Activated CD8-positive, alpha-beta T cell treated with anti-CD3 and anti-CD28 coated beads for 36 hours (primary cell): ENCODE measurements at regions not wholly inside any gene's neighbourhood (a gene's known extent, or its start where the extent isn't known, plus 50 kb on each side); places are given as distances from the start of the nearest gene placed in this dataset.

Experiments
- ATAC-seq: fragments of 200-7000 bp; cut with Tn5 transposase; one replicate; pipeline ENCODE4 v1.10.0; 2021; ENCODE audit warnings: mild to moderate bottlenecking, moderate library complexity
- CTCF ChIA-PET: fragments of 350-600 bp; sonication (Branson Sonifier 250); formaldehyde crosslinking; loops from one replicate; lab custom pipeline; 2021; ENCODE audit warnings: antibody characterized with exemption; lab: Charles Lee
- POLR2A ChIA-PET: fragments of 350-600 bp; sonication (Branson Sonifier 250); formaldehyde crosslinking; loops from one replicate; lab custom pipeline; 2021; ENCODE audit warnings: antibody characterized with exemption; lab: Charles Lee
- DNase-seq: peaks from one replicate; pipeline ENCODE4 v3.0.0-alpha.2; 2020
- H3K27ac Mint-ChIP-seq: one replicate; pipeline ENCODE4 v1.8.0; 2021; ENCODE audit warnings: mild to moderate bottlenecking, mixed read lengths
- H3K27me3 Mint-ChIP-seq: one replicate; pipeline ENCODE4 v1.8.0; 2021; ENCODE audit warnings: mixed read lengths
- H3K36me3 Mint-ChIP-seq: one replicate; pipeline ENCODE4 v1.8.0; 2021; ENCODE audit warnings: low read depth, mixed read lengths
- H3K4me1 Mint-ChIP-seq: one replicate; pipeline ENCODE4 v1.8.0; 2021; ENCODE audit warnings: low read depth, mixed read lengths
- H3K4me3 Mint-ChIP-seq: one replicate; pipeline ENCODE4 v1.8.0; 2021; ENCODE audit warnings: mild to moderate bottlenecking, moderate library complexity, mixed read lengths
- H3K9me3 Mint-ChIP-seq: one replicate; pipeline ENCODE4 v1.8.0; 2021; ENCODE audit warnings: mixed read lengths
- intact Hi-C: fragments of 100-400 bp; cut with micrococcal nuclease; formaldehyde crosslinking; loops from one replicate; pipeline ENCODE4 v1.10.0; 2022
- TF ChIP-seq, protein P1 (sequence below): fragments of 200-600 bp; IDR thresholded peaks from one replicate; pipeline ENCODE4 v1.8.0; 2022; ENCODE audit warnings: antibody characterized with exemption, mild to moderate bottlenecking

DNA sequence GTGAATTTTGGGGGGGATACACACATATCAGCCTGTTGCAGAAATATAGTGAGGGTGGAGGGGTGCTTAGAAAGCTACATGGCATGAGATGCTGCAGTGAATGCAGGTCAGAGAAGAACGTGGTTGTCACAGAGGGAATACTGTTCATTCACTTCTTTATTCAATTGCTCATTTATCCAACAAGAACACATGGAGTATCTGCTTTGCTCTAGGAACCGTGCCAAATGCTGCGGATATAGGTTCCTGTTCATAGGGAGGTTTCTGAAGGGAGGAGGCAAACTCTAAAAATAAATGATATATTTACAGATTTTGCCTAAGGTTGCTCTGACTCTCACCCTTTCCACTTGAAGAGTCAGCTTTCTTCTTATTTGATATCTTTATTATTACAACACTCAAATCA, 444.3 kb upstream of the CLINT1 start:
- H3K36me3 Mint-ChIP-seq, result no peaks in the 10 kb centered on the region
- intact Hi-C loops, result no loop called here
- CTCF ChIA-PET, result no interaction called here
- DNase-seq (no peak), ATAC-seq (no peak)
- no peaks in the 10 kb centered on the region for H3K9me3 Mint-ChIP-seq
- POLR2A ChIA-PET, result no interaction called here
- no peaks in the 10 kb centered on the region for H3K4me1 Mint-ChIP-seq
- H3K4me3 Mint-ChIP-seq, result no peak overlapping the region
- H3K27me3 Mint-ChIP-seq, result no peaks in the 10 kb centered on the region
- TF ChIP-seq, protein P1, sequence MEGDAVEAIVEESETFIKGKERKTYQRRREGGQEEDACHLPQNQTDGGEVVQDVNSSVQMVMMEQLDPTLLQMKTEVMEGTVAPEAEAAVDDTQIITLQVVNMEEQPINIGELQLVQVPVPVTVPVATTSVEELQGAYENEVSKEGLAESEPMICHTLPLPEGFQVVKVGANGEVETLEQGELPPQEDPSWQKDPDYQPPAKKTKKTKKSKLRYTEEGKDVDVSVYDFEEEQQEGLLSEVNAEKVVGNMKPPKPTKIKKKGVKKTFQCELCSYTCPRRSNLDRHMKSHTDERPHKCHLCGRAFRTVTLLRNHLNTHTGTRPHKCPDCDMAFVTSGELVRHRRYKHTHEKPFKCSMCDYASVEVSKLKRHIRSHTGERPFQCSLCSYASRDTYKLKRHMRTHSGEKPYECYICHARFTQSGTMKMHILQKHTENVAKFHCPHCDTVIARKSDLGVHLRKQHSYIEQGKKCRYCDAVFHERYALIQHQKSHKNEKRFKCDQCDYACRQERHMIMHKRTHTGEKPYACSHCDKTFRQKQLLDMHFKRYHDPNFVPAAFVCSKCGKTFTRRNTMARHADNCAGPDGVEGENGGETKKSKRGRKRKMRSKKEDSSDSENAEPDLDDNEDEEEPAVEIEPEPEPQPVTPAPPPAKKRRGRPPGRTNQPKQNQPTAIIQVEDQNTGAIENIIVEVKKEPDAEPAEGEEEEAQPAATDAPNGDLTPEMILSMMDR, result no peak
- no peak overlapping the region for H3K27ac Mint-ChIP-seq

- Mint-ChIP-seq H3K9me3 (peaks cover 1% of the 10 kb centered on the region), H3K4me1 (no peaks in the 10 kb centered on the region), H3K27me3 (no peaks in the 10 kb centered on the region), H3K36me3 (no peaks in the 10 kb centered on the region), H3K4me3 (no peak overlapping the region), H3K27ac (no peak overlapping the region)
- TF ChIP-seq, protein P1, result no peak
- ATAC-seq (no peak), DNase-seq (no peak)
- intact Hi-C loops, result no loop called here
- ChIA-PET CTCF (no interaction called here), POLR2A (no interaction called here)
Measured at GRCh38 chr5:158302029-158302428, 443.1 kb upstream of the CLINT1 start.

GRCh38 chr5:158301186-158301585, 442.2 kb upstream of the CLINT1 start:
- POLR2A ChIA-PET, result no interaction called here
- intact Hi-C loops, result no loop called here
- no peaks in the 10 kb centered on the region for H3K36me3 Mint-ChIP-seq
- no peak for ATAC-seq
- peaks cover 2% of the 10 kb centered on the region for H3K9me3 Mint-ChIP-seq
- CTCF ChIA-PET, result no interaction called here
- TF ChIP-seq, protein P1, result no peak
- no peak overlapping the region for H3K4me3 Mint-ChIP-seq
- no peaks in the 10 kb centered on the region for H3K27me3 Mint-ChIP-seq
- no peaks in the 10 kb centered on the region for H3K4me1 Mint-ChIP-seq
- no peak overlapping the region for H3K27ac Mint-ChIP-seq
- DNase-seq, result no peak

DNA sequence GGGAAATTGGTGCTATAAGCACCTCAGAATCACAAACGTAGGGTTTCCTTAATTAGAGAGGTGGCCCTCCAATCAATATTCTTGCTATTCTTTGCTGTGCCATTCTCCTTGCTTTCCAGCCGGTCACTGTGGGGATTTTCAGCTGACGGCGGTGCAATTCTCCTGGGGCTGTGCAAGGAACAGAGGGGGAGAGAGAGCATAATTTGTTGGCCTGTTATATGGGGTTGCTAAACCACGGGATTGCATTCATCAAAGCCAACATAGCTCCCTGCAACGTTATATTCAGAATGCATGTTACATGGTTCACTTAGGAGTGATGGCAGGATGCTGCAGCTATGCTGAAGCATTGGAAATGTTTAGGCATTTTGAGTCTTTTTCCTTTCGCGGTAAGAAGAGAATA, 441.3 kb upstream of the CLINT1 start:
- TF ChIP-seq, protein P1, result no peak
- no peak overlapping the region for H3K27ac Mint-ChIP-seq
- POLR2A ChIA-PET, result no interaction called here
- no peaks in the 10 kb centered on the region for H3K36me3 Mint-ChIP-seq
- intact Hi-C loops, result no loop called here
- H3K4me3 Mint-ChIP-seq, result no peak overlapping the region
- H3K4me1 Mint-ChIP-seq, result no peaks in the 10 kb centered on the region
- DNase-seq, result no peak
- no peak for ATAC-seq
- peaks cover 2% of the 10 kb centered on the region for H3K9me3 Mint-ChIP-seq
- CTCF ChIA-PET, result no interaction called here
- no peaks in the 10 kb centered on the region for H3K27me3 Mint-ChIP-seq

DNA sequence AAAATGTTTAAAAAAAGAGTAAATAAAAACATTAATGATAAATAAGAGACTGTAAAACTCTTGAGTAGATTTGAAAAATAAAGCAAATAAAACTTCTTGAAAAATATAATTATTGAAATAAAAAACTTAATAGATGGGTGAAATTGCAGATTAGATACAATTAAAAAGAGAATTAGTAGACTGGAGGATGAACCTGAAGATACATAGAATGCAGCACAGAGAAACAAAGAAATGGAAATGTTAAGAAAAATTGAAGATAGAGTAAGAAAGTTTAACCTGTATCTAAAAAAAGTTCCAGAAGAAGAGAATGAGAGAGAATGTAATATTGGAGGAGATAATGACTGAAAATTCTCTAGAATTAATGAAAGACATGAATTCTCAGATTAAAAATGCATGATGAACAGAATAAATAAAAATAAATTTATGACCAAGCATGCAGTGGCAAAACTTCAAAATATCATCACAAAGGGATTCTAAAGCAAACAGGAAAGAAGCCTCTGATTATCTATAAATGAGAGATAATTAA, 438.1 kb upstream of the CLINT1 start:
- POLR2A ChIA-PET, result no interaction called here
- DNase-seq, result no peak
- H3K4me1 Mint-ChIP-seq, result no peaks in the 10 kb centered on the region
- H3K9me3 Mint-ChIP-seq, result peaks cover 6% of the 10 kb centered on the region
- no peak overlapping the region for H3K27ac Mint-ChIP-seq
- TF ChIP-seq, protein P1, result no peak
- H3K27me3 Mint-ChIP-seq, result no peaks in the 10 kb centered on the region
- CTCF ChIA-PET, result no interaction called here
- intact Hi-C loops, result no loop called here
- no peaks in the 10 kb centered on the region for H3K36me3 Mint-ChIP-seq
- no peak for ATAC-seq
- no peak overlapping the region for H3K4me3 Mint-ChIP-seq
